Right atrium auricular region (tissue), 2 donors: ENCODE measurements at regions not wholly inside any gene's neighbourhood (a gene's known extent, or its start where the extent isn't known, plus 50 kb on each side); places are given as distances from the start of the nearest gene placed in this dataset.

ENCODE experiments used
- DNase-seq: peaks from one replicate; pipeline ENCODE4 v3.0.0-alpha.2; 2019; ENCODE audit warnings: low spot score
- H3K27ac ChIP-seq, 2 donors: fragments of 200-600 bp; sonication (generic); 1 replicate in 1 of 2; 2 replicates in 1 of 2; pipeline ENCODE4 v1.5.1; 2016 to 2019
- H3K27me3 ChIP-seq, 2 donors: fragments of 200-600 bp; sonication (generic); one replicate each; pipeline versions ENCODE4 v1.5.1 to v1.6.0; 2017 to 2019
- H3K36me3 ChIP-seq: fragments of 200-600 bp; sonication (generic); one replicate; pipeline ENCODE4 v1.5.1; 2016
- H3K4me1 ChIP-seq, 2 donors: fragments of 200-600 bp; sonication (generic); one replicate each; pipeline versions ENCODE4 v1.5.1 to v1.6.0; 2017 to 2019
- H3K4me3 ChIP-seq, 2 donors: fragments of 200-600 bp; sonication (generic); 1 replicate in 1 of 2; 2 replicates in 1 of 2; pipeline ENCODE4 v1.5.1; 2017 to 2019; ENCODE audit warnings: mild to moderate bottlenecking in 1 of 2, moderate library complexity in 1 of 2
- H3K9me3 ChIP-seq, 2 donors: fragments of 200-600 bp; sonication (generic); one replicate each; pipeline ENCODE4 v1.5.1; 2019
- TF ChIP-seq, protein P1 (sequence below), 2 donors: fragments of 200-600 bp; sonication (generic); IDR thresholded peaks; one replicate each; pipeline ENCODE4 v1.5.1; 2019; ENCODE audit warnings: antibody characterized with exemption in 2 of 2

DNA sequence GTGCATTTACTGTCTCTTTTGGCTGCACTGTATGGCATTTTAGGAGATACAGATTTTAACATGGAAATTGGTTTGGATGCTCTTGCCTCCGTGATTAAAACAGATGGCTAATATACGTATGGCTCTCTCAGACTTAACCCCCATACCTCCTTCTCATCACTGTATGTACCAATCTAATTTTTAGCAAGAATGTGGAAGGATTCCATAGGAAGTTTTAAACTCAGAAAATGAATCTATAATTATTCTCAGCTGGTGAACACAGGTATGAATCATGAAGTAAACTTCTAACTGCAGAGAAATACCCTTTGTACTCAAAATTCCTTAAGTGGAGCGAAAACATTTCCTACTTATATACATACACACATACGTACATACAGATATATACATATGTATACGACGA, 210.5 kb upstream of the NEIL3 start:
- TF ChIP-seq, protein P1, sequence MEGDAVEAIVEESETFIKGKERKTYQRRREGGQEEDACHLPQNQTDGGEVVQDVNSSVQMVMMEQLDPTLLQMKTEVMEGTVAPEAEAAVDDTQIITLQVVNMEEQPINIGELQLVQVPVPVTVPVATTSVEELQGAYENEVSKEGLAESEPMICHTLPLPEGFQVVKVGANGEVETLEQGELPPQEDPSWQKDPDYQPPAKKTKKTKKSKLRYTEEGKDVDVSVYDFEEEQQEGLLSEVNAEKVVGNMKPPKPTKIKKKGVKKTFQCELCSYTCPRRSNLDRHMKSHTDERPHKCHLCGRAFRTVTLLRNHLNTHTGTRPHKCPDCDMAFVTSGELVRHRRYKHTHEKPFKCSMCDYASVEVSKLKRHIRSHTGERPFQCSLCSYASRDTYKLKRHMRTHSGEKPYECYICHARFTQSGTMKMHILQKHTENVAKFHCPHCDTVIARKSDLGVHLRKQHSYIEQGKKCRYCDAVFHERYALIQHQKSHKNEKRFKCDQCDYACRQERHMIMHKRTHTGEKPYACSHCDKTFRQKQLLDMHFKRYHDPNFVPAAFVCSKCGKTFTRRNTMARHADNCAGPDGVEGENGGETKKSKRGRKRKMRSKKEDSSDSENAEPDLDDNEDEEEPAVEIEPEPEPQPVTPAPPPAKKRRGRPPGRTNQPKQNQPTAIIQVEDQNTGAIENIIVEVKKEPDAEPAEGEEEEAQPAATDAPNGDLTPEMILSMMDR (IDR thresholded peaks at IDR 0.05), result no peak
- H3K9me3 ChIP-seq, result no peaks in the 10 kb centered on the region
- H3K27ac ChIP-seq, result no peak overlapping the region
- H3K4me3 ChIP-seq, result no peak overlapping the region
- no peaks in the 10 kb centered on the region for H3K27me3 ChIP-seq
- no peak for DNase-seq
- H3K4me1 ChIP-seq, result peaks cover 0 to 1% of the 10 kb centered on the region in 2 donors
- no peaks in the 10 kb centered on the region for H3K36me3 ChIP-seq

DNA sequence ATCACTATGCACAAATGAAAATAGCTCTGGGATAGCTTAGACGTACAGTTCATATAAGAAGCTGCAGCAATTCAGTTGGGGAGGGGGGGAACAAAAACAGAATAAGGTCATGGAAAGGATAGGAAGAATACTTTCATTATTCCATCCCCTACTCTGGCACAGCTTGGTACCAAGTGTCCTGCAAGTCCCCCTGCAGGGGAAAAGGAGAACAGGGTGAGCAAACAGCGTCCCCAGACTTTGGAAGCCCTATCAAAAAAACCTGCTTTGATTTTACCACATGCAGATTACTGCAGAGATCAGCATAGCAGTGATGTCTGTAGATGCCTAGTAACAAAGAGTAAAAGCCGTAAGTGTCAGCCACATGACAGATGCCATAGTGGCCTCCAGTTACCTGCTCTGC, 209.4 kb upstream of the NEIL3 start:
- no peak overlapping the region for H3K27ac ChIP-seq
- H3K4me1 ChIP-seq, result no peaks in the 10 kb centered on the region
- H3K36me3 ChIP-seq, result no peaks in the 10 kb centered on the region
- no peak for DNase-seq
- H3K9me3 ChIP-seq, result no peaks in the 10 kb centered on the region
- H3K27me3 ChIP-seq, result no peaks in the 10 kb centered on the region
- H3K4me3 ChIP-seq, result no peak overlapping the region
- TF ChIP-seq, protein P1 (IDR thresholded peaks at IDR 0.05), result no peak

GRCh38 chr4:177103619-177104018, 206.1 kb upstream of the NEIL3 start:
- no peak for DNase-seq
- TF ChIP-seq, protein P1 (IDR thresholded peaks at IDR 0.05), result no peak
- Histone ChIP-seq H3K36me3 (no peaks in the 10 kb centered on the region), H3K27ac (no peak overlapping the region), H3K4me1 (no peaks in the 10 kb centered on the region), H3K9me3 (no peaks in the 10 kb centered on the region), H3K4me3 (no peak overlapping the region), H3K27me3 (no peaks in the 10 kb centered on the region)

DNA sequence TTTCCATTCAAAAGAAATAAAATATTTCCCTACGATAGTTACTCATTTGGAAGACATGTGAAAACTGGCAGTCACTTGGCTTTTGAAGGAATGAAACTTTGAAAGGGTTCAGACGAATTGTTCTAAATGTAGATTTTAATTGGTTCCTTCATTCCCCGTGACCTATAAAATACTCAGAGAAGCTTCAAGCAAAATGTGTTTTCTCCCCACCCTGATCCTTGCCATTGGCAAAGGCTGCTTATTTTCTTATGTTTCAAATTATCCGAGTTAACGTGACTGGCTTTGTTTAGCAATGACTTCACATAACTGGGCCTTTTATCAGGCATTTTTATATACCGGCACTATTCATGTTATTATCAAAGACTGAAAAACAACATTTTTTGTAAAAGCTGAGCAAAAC, 204.1 kb upstream of the NEIL3 start:
- no peaks in the 10 kb centered on the region for H3K27me3 ChIP-seq
- H3K36me3 ChIP-seq, result no peaks in the 10 kb centered on the region
- TF ChIP-seq, protein P1 (IDR thresholded peaks at IDR 0.05), result no peak
- no peak overlapping the region for H3K27ac ChIP-seq
- no peaks in the 10 kb centered on the region for H3K9me3 ChIP-seq
- DNase-seq, result no peak
- H3K4me3 ChIP-seq, result no peak overlapping the region
- no peaks in the 10 kb centered on the region for H3K4me1 ChIP-seq

- Histone ChIP-seq H3K27me3 (no peaks in the 10 kb centered on the region), H3K27ac (no peak overlapping the region), H3K9me3 (no peaks in the 10 kb centered on the region), H3K4me3 (no peak overlapping the region), H3K4me1 (no peaks in the 10 kb centered on the region), H3K36me3 (no peaks in the 10 kb centered on the region)
- TF ChIP-seq, protein P1 (IDR thresholded peaks at IDR 0.05), result no peak
- DNase-seq, result no peak
Measured at GRCh38 chr4:177107288-177107921, 202.3 kb upstream of the NEIL3 start.

DNA sequence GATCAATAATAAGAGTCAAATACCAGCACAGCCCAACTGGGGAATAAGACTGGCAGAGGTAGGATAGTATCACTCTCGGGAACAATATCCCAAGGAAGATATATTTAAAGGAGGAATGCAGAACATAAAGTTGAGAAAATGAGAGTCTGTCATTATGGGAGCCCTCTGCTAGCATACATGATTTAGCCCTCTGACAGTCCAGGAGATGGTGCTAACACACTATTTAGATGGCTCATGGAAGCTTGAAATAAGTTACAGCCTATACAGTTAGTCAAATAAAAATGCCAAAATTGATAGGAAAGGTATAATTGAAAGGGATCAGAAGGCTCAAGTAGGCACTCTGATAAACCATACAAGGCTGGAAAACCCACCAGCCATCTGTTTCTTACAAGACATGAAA, 201.0 kb upstream of the NEIL3 start:
- no peaks in the 10 kb centered on the region for H3K4me1 ChIP-seq
- no peaks in the 10 kb centered on the region for H3K9me3 ChIP-seq
- TF ChIP-seq, protein P1 (IDR thresholded peaks at IDR 0.05), result no peak
- no peaks in the 10 kb centered on the region for H3K27me3 ChIP-seq
- DNase-seq, result no peak
- no peaks in the 10 kb centered on the region for H3K36me3 ChIP-seq
- no peak overlapping the region for H3K4me3 ChIP-seq
- no peak overlapping the region for H3K27ac ChIP-seq
